Spinal cord (tissue), 9 donors: ENCODE measurements at regions not wholly inside any gene's neighbourhood (a gene's known extent, or its start where the extent isn't known, plus 50 kb on each side); places are given as distances from the start of the nearest gene placed in this dataset.

ENCODE experiments used
- DNase-seq, 6 donors: peaks; one replicate each; pipeline versions ENCODE4 v3.0.0 to v3.0.0-alpha.2; 2013 to 2015; ENCODE audit warnings: low spot score in 6 of 6, low read depth in 4 of 6
- H3K27ac ChIP-seq: one replicate; pipeline ENCODE4 v1.5.1; 2013; ENCODE audit warnings: low read depth, low read length, control low read depth
- H3K27me3 ChIP-seq: one replicate; pipeline ENCODE4 v1.6.1; 2013; ENCODE audit warnings: low read length; ENCODE audit not compliant: control insufficient read depth, insufficient read depth
- H3K36me3 ChIP-seq: one replicate; pipeline ENCODE4 v1.6.1; 2013; ENCODE audit warnings: low read length; ENCODE audit not compliant: control insufficient read depth, insufficient read depth
- H3K4me1 ChIP-seq: one replicate; pipeline ENCODE4 v1.6.1; 2013; ENCODE audit warnings: low read length; ENCODE audit not compliant: control insufficient read depth, insufficient read depth
- H3K4me3 ChIP-seq: one replicate; pipeline ENCODE4 v1.5.1; 2013; ENCODE audit warnings: low read depth, low read length, control low read depth
- H3K9me3 ChIP-seq: one replicate; pipeline ENCODE4 v1.6.1; 2013; ENCODE audit warnings: low read length; ENCODE audit not compliant: control insufficient read depth, insufficient read depth
- WGBS: methylation state at CpG from one replicate; pipeline ENCODE4 v1.1.5; 2013; ENCODE audit warnings: missing lambda C conversion rate; ENCODE audit not compliant: insufficient coverage; 5-methylcytosine and 5-hydroxymethylcytosine counted together
- donor health status: healthy.

DNA sequence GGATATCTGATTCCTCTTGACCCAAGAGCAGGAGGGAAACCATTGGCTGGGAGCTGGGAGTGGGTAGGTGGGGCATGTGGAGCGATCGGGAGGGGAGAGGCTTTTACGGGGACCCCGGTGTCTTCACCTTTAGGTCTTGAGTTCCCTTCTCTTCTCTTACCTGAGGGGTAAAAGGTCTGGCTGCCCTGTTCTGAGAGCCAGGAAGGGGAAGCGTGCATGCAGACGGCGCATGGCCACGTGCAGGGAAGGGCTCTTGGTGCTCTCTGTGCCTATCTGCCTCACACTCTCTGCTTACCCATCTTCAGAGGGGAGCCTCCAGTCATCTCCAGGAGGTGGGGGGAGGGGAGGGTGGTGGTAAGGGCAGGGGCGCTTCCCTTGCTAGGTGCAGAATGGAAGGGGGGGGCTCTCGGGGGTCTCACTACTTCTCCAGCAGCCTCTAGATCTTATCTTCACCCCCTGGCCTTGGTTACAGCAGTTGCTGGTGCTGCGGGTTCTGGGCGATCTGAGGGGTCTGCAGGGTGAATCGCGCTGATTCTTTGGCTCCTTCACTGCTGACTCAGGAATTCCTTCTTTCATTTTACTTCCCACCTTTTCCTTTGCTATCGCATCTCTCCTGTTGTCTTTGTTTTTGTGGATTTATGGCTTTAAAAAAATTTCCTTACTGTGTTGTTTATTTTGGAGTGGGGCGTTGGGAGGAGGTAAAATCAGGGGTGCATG lies 225.8 kb upstream of the HS6ST1 start:
- H3K36me3 ChIP-seq = no peaks in the 10 kb centered on the region
- no peak overlapping the region for H3K4me3 ChIP-seq
- H3K27ac ChIP-seq = no peak overlapping the region
- H3K9me3 ChIP-seq = no peaks in the 10 kb centered on the region
- DNase-seq = no peak
- 90% methylated on average over 6 of the region's 16 CpGs for WGBS
- H3K4me1 ChIP-seq = peaks cover 4% of the 10 kb centered on the region
- H3K27me3 ChIP-seq = no peaks in the 10 kb centered on the region

DNA sequence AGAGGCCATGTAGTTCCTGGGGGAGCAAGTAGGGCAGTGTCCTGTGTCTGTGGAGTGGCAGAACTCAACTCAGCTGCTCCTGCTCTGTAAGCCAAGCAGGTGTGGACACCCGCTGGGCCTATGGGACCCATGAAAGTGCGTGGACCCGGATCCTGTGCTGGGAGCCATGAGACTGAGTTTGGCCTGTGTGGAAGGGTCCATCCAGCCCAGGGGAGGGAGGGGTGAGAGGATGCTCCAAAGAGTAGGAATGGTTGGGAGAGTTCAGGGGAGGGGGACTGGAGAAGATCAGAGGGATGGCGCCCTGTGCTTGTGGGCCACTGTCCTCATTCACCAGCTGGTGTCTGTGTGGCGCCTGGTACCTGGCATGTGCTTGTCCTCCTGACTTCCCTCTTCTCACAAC lies 226.4 kb upstream of the HS6ST1 start:
- DNase-seq = no peak
- H3K9me3 ChIP-seq = no peaks in the 10 kb centered on the region
- H3K36me3 ChIP-seq = no peaks in the 10 kb centered on the region
- no peak overlapping the region for H3K27ac ChIP-seq
- H3K4me1 ChIP-seq = peaks cover 10% of the 10 kb centered on the region
- no peak overlapping the region for H3K4me3 ChIP-seq
- H3K27me3 ChIP-seq = no peaks in the 10 kb centered on the region
- 91% methylated on average over 4 of the region's 5 CpGs for WGBS

DNA sequence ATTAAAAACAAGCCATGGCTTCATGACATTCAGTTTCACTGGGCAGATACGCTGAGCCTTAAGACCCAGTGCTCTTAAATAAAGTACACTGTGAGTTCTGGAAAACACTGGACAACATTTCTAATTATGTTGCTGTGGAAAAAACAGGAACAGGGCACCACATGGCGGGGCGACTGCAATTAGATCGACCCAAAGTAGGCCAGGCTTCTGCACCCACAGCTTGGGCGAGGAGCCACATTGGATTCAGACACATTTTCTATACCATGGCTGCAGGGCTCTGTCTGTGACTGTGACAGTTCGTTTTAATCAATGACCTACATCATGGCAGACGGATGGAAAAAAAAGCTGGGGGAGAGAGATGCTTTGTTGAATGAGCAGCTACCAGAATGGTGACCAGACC lies 227.2 kb upstream of the HS6ST1 start:
- Histone ChIP-seq H3K4me3 (no peak overlapping the region), H3K9me3 (no peaks in the 10 kb centered on the region), H3K27me3 (no peaks in the 10 kb centered on the region), H3K4me1 (peaks cover 14% of the 10 kb centered on the region), H3K36me3 (no peaks in the 10 kb centered on the region), H3K27ac (no peak overlapping the region)
- WGBS = 90% methylated on average over 2 of the region's 7 CpGs
- no peak for DNase-seq

DNA sequence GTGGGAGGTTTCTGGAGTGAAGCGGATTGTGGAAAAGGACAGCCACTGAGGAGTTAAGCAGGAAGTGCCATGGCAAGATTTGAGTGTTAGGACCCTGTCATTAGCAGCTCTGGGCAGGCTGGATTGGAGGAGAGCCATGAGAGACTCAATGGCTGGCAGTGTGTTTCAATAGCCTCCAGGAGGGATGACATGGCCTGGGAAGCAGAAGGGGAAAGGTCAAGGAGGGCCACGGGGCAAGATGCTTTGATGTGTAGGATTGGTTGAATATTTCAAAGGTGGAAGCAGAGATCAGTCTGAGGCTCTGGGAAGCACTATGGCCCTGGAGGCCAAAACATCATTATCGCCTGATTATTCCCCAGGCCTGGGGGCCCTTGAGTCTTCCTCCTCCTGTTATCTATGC lies 229.0 kb upstream of the HS6ST1 start:
- Histone ChIP-seq H3K9me3 (no peaks in the 10 kb centered on the region), H3K27me3 (no peaks in the 10 kb centered on the region), H3K4me1 (peaks cover 27% of the 10 kb centered on the region), H3K36me3 (no peaks in the 10 kb centered on the region), H3K27ac (no peak overlapping the region), H3K4me3 (no peak overlapping the region)
- WGBS = 50% methylated on average over 2 of the region's 3 CpGs
- DNase-seq = no peak

DNA sequence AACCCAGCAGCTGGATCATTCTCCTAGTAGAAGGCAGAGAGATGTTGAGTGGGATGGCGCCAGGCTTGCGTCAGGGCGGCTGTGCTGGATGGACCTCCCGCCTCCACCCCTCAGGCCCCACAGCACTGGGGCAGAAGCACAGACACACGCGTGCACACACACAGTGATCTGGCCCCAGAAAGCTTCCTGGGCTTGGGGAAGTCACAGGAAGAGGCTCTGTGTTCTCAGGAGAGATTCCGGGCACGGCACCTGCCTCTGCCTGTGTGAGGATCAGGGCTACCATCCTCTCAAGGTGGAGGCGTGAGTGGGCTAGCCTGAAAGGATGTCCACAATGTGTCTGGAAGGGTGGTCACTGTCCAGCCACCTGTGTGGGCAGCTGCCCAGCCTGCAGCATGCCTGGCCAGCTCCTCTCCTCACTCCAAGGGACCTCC lies 229.8 kb upstream of the HS6ST1 start:
- no peaks in the 10 kb centered on the region for H3K9me3 ChIP-seq
- H3K27ac ChIP-seq = no peak overlapping the region
- DNase-seq = no peak
- H3K4me3 ChIP-seq = no peak overlapping the region
- WGBS = 95% methylated on average over 6 of the region's 9 CpGs
- H3K27me3 ChIP-seq = no peaks in the 10 kb centered on the region
- H3K4me1 ChIP-seq = peaks cover 33% of the 10 kb centered on the region
- H3K36me3 ChIP-seq = no peaks in the 10 kb centered on the region

DNA sequence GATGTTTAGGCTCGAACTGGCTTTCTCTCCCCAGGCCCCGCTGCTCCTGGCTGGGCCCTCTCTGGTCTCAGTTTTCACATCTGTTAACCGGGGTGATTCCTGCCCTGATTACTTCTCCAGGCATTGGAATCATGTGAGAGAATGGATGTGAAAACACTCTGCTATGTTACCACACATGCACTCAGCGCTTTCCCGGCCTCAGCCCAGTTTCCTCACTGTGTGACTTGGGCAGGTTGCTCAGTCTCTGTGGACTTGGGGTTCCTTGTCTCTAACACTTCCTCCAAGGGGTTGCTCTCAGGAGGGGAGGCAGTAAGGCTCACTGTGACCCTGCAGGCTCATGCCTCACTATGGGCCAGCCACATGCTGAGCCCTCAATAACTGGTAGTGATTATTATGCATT lies 230.4 kb upstream of the HS6ST1 start:
- 96% methylated on average over 2 of the region's 5 CpGs for WGBS
- H3K27ac ChIP-seq = no peak overlapping the region
- H3K36me3 ChIP-seq = no peaks in the 10 kb centered on the region
- no peaks in the 10 kb centered on the region for H3K9me3 ChIP-seq
- H3K4me1 ChIP-seq = peaks cover 38% of the 10 kb centered on the region
- H3K4me3 ChIP-seq = no peak overlapping the region
- DNase-seq = no peak
- no peaks in the 10 kb centered on the region for H3K27me3 ChIP-seq

DNA sequence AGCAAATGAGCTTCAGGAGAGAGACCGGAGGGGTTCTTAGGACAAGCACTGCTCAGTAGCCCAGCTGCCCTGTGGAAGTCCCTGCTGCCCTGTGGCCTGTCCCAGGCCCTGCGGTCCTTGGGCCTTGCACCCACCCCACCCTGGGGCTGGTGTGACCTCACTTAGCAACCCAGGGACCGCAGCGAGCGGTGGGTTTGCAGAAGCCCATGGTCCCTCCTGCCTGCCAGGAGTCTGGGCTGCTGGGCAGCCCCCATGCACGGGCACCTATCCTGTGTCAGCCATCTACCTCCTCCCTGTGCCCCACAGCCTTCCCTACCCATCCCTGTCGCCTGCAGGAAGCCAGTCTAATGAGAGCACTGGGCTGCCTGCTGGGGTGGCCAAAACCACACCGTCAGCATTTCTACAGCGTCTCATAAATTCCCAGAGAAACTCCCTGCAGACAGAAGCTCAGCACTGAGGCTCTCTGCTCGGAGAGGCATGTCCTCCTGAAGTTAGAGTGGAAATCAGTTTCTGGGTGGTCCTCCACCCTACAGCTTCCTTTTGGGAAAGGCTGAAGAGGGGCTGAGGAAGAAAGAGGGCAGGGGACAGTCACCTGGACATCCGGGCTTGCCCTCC lies 231.1 kb upstream of the HS6ST1 start:
- H3K36me3 ChIP-seq = no peaks in the 10 kb centered on the region
- DNase-seq = peak in 2 of 6 donors; percentile 39 to 75
- no peak overlapping the region for H3K27ac ChIP-seq
- no peaks in the 10 kb centered on the region for H3K9me3 ChIP-seq
- WGBS = 57% methylated on average over 7 of the region's 11 CpGs
- H3K4me3 ChIP-seq = no peak overlapping the region
- peaks cover 42% of the 10 kb centered on the region for H3K4me1 ChIP-seq
- no peaks in the 10 kb centered on the region for H3K27me3 ChIP-seq

- no peaks in the 10 kb centered on the region for H3K27me3 ChIP-seq
- no peak for DNase-seq
- no peaks in the 10 kb centered on the region for H3K9me3 ChIP-seq
- H3K36me3 ChIP-seq = no peaks in the 10 kb centered on the region
- H3K27ac ChIP-seq = no peak overlapping the region
- WGBS = 63% methylated on average over 6 of the region's 6 CpGs
- no peak overlapping the region for H3K4me3 ChIP-seq
- peaks cover 42% of the 10 kb centered on the region for H3K4me1 ChIP-seq
Observed at GRCh38 chr2:128550389-128550788, 231.7 kb upstream of the HS6ST1 start.

DNA sequence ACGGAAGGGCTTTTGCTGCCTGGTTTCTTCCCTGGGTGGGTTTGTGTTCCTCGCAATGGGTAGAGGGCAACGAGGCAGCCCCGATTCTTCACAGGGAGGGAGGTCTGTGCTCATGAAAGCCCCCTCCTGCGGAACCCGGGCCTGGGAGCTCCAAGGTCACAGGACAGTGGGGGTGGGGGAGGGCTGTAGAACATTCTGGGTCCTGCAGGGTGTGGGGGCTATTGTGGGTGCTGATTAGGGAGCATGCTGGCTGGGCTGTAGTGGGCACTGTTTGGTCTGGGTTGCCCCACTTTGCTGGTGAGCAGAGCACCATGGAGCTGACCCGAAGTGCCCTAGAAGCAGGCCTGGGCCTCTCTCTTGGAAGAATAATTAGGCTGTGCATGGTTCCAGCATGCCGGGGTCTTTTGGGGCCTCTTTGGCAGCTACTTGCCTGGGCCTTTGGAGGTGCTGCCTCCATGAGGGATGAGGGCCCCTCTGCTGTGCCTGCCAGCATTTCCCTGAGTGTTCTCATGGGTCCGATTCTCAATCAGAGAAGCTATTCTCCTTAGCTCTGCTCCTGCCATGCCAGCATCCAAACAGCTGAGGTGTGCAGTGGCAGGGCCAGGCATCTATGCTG lies 232.2 kb upstream of the HS6ST1 start:
- no peaks in the 10 kb centered on the region for H3K9me3 ChIP-seq
- H3K27me3 ChIP-seq = no peaks in the 10 kb centered on the region
- no peak overlapping the region for H3K27ac ChIP-seq
- DNase-seq = no peak
- peaks cover 42% of the 10 kb centered on the region for H3K4me1 ChIP-seq
- no peak overlapping the region for H3K4me3 ChIP-seq
- no peaks in the 10 kb centered on the region for H3K36me3 ChIP-seq
- 78% methylated on average over 7 of the region's 9 CpGs for WGBS

DNA sequence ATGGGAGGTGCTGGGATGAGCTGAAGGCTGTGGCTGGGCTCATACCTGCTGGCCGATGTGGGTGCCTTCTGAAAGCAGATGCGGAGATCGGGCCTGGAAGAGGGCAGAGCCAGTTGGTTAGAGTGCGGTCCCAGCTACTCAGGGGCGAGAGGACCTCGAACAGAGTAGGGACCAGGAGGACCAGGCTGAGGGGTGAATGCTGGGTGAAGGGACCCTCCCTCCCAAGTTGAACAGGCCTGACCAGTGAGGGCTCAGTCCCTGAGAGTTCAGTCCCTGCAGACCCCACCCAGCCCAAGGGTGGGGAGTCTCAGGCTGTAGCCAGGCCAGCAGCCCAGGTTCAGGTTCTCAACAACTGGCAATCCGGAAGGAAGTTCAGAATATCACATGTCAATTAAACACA lies 232.8 kb upstream of the HS6ST1 start:
- H3K27me3 ChIP-seq = no peaks in the 10 kb centered on the region
- H3K36me3 ChIP-seq = no peaks in the 10 kb centered on the region
- no peak overlapping the region for H3K4me3 ChIP-seq
- H3K27ac ChIP-seq = no peak overlapping the region
- H3K9me3 ChIP-seq = no peaks in the 10 kb centered on the region
- no peak for DNase-seq
- 100% methylated on average over 7 of the region's 7 CpGs for WGBS
- H3K4me1 ChIP-seq = peaks cover 42% of the 10 kb centered on the region
